ENCODE measurements at regions not wholly inside any gene's neighbourhood (a gene's known extent, or its start where the extent isn't known, plus 50 kb on each side); places are given as distances from the start of the nearest gene placed in this dataset.

DNA sequence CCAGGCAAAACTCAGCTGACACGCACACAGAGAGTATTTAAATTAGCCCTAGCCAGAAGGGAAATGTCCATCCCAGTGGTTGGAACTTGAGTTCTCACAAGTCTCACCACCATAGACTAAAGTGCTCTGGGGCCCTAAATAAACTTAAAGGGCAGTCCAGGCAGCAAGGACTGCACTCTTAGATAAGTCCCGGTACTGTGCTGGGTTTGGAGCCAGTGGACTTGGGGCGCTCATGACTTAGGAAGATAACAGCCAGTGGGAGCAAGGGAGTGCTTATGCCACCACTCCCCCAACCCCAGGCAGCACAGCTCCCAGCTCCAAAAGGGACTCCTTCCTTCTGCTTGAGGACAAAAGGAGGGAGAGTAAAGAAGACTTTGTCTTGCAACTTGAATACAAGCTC, 319.5 kb upstream of the GPR149 start:
- H3K4me2 ChIP-seq (ENCODE audit: insufficient read depth, low read length) = no peak overlapping the region
- no peak overlapping the region for H2AFZ ChIP-seq (ENCODE audit: low read length)
- no peaks in the 10 kb centered on the region for H3K9me3 ChIP-seq (ENCODE audit: low read depth, low read length)
- H3K27ac ChIP-seq (ENCODE audit: low read depth, low read length) = no peak overlapping the region
- no peak for DNase-seq (ENCODE audit: insufficient read length, low spot score, missing footprints)
- H4K20me1 ChIP-seq (ENCODE audit: insufficient read depth, low read length) = no peaks in the 10 kb centered on the region
- no peaks in the 10 kb centered on the region for H3K79me2 ChIP-seq (ENCODE audit: insufficient read depth, low read length)
- no peaks in the 10 kb centered on the region for H3K36me3 ChIP-seq (ENCODE audit: insufficient read depth, low read length)
- H3K4me3 ChIP-seq (ENCODE audit: insufficient read depth, low read length) = no peak overlapping the region
- no peaks in the 10 kb centered on the region for H3K27me3 ChIP-seq (ENCODE audit: insufficient read depth, low read length)
- no peak for TF ChIP-seq CTCF (IDR thresholded peaks at IDR 0.05; ENCODE audit: extremely low read depth, low read depth, low read length)
- H3K4me1 ChIP-seq (ENCODE audit: insufficient read depth, low read length) = no peaks in the 10 kb centered on the region

- Histone ChIP-seq H3K4me3 (ENCODE audit: insufficient read depth, low read length) (no peak overlapping the region), H3K79me2 (ENCODE audit: insufficient read depth, low read length) (no peaks in the 10 kb centered on the region), H2AFZ (ENCODE audit: low read length) (no peak overlapping the region), H3K4me2 (ENCODE audit: insufficient read depth, low read length) (no peak overlapping the region), H3K27me3 (ENCODE audit: insufficient read depth, low read length) (no peaks in the 10 kb centered on the region), H4K20me1 (ENCODE audit: insufficient read depth, low read length) (no peaks in the 10 kb centered on the region), H3K27ac (ENCODE audit: low read depth, low read length) (no peak overlapping the region), H3K9me3 (ENCODE audit: low read depth, low read length) (peaks cover 2% of the 10 kb centered on the region), H3K36me3 (ENCODE audit: insufficient read depth, low read length) (no peaks in the 10 kb centered on the region), H3K4me1 (ENCODE audit: insufficient read depth, low read length) (no peaks in the 10 kb centered on the region)
- no peak for DNase-seq (ENCODE audit: insufficient read length, low spot score, missing footprints)
- no peak for TF ChIP-seq CTCF (IDR thresholded peaks at IDR 0.05; ENCODE audit: extremely low read depth, low read depth, low read length)
Measured at GRCh38 chr3:154745929-154746328, 315.9 kb upstream of the GPR149 start.

DNA sequence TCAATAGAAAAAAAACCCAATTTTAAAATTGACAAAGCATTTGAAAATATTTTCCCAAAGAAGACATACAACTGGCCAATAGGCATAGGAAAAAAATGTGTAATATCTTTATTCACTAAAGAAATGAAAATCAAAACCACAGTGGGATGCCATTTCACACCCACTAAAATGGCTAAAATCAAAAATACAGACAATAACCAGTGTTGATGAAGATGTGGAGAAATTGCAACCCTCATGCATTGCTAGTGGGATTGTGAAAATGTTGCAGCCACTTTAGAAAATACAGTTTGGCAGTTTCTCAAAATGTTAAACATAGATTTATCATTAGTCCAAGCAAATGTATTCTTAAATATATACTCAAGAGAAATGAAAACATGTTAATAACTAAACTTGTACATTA, 315.1 kb upstream of the GPR149 start:
- Histone ChIP-seq H2AFZ (ENCODE audit: low read length) (no peak overlapping the region), H3K27ac (ENCODE audit: low read depth, low read length) (no peak overlapping the region), H3K4me3 (ENCODE audit: insufficient read depth, low read length) (no peak overlapping the region), H3K79me2 (ENCODE audit: insufficient read depth, low read length) (no peaks in the 10 kb centered on the region), H4K20me1 (ENCODE audit: insufficient read depth, low read length) (no peaks in the 10 kb centered on the region), H3K9me3 (ENCODE audit: low read depth, low read length) (peaks cover 2% of the 10 kb centered on the region), H3K4me2 (ENCODE audit: insufficient read depth, low read length) (no peak overlapping the region), H3K36me3 (ENCODE audit: insufficient read depth, low read length) (no peaks in the 10 kb centered on the region), H3K4me1 (ENCODE audit: insufficient read depth, low read length) (no peaks in the 10 kb centered on the region), H3K27me3 (ENCODE audit: insufficient read depth, low read length) (no peaks in the 10 kb centered on the region)
- DNase-seq (ENCODE audit: insufficient read length, low spot score, missing footprints) = no peak
- TF ChIP-seq CTCF (IDR thresholded peaks at IDR 0.05; ENCODE audit: extremely low read depth, low read depth, low read length) = no peak

DNA sequence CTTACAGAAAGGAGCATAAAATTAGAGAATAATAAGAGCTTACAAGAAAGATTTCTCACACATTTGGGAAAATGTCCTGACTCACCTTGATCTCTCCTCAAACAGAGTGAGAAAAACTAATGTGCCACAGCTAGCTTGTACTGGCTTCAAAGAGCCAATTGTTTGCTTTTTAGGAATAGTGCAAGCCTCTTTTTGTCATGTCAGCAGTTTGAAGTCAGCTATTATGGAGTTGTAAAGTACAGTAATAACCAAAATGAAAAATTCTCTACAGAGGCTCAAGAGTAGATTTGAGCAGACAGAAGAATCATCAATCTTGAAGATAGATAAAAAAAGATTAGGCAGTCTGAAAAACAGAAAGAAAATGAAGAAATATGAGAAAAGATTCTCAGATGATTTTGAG, 313.4 kb upstream of the GPR149 start:
- Histone ChIP-seq H3K79me2 (ENCODE audit: insufficient read depth, low read length) (no peaks in the 10 kb centered on the region), H3K9me3 (ENCODE audit: low read depth, low read length) (peaks cover 2% of the 10 kb centered on the region), H3K27ac (ENCODE audit: low read depth, low read length) (no peak overlapping the region), H3K36me3 (ENCODE audit: insufficient read depth, low read length) (no peaks in the 10 kb centered on the region), H4K20me1 (ENCODE audit: insufficient read depth, low read length) (no peaks in the 10 kb centered on the region), H2AFZ (ENCODE audit: low read length) (no peak overlapping the region), H3K4me1 (ENCODE audit: insufficient read depth, low read length) (no peaks in the 10 kb centered on the region), H3K4me2 (ENCODE audit: insufficient read depth, low read length) (no peak overlapping the region), H3K4me3 (ENCODE audit: insufficient read depth, low read length) (no peak overlapping the region), H3K27me3 (ENCODE audit: insufficient read depth, low read length) (no peaks in the 10 kb centered on the region)
- DNase-seq (ENCODE audit: insufficient read length, low spot score, missing footprints) = no peak
- TF ChIP-seq CTCF (IDR thresholded peaks at IDR 0.05; ENCODE audit: extremely low read depth, low read depth, low read length) = no peak
